ENCODE measurements at regions not wholly inside any gene's neighbourhood (a gene's known extent, or its start where the extent isn't known, plus 50 kb on each side); places are given as distances from the start of the nearest gene placed in this dataset.

DNA sequence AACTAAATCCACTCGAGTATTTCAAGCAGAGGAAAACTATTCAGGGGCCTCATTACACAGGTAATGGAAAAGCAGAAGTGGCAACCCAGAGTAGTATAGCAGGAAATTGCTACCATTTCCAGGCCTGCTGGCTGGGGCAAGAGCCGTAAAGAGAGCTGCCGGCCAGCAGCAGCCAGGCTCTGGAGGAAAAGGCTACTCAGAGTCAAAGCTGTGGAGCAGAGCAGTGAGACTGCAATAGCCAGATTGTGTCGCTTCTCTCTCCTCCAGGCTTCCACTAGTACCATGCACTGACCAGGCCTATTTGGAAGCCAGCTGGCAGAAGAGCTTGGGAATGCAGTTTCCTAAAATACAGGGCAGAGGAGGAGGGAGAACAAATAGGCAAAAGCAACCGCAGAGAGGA, 155.5 kb downstream of the OMA1 start:
- no peak for DNase-seq (ENCODE audit: extremely low read depth in 1 of 11, low read depth in 9 of 11, low spot score in 4 of 11)

GRCh38 chr1:58390091-58390490, 156.4 kb downstream of the OMA1 start:
- DNase-seq (ENCODE audit: extremely low read depth in 1 of 11, low read depth in 9 of 11, low spot score in 4 of 11), result no peak

DNA sequence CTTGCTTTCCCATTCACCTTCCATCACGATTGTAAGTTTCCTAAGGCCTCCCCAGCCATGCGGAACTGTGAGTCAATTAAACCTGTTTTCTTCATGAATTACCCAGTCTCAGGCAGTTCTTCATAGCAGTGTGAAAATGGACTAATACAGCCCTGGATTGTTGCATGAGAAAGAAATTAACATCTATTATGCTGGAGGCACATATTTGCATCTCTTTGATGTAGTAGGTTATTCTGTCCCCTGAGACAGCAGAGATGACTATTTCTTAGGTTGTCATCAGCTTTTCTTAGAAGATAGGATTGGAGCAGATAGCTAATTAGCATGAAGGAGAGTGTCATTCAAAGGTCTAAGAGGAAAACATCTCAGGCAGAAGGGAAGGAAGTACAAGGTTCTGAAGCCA, 166.2 kb downstream of the OMA1 start:
- DNase-seq (ENCODE audit: extremely low read depth in 1 of 11, low read depth in 9 of 11, low spot score in 4 of 11), result no peak

GRCh38 chr1:58367217-58367616, 179.3 kb downstream of the OMA1 start:
- DNase-seq (ENCODE audit: extremely low read depth in 1 of 11, low read depth in 9 of 11, low spot score in 4 of 11), result no peak

GRCh38 chr1:58365328-58365727, 181.2 kb downstream of the OMA1 start:
- no peak for DNase-seq (ENCODE audit: extremely low read depth in 1 of 11, low read depth in 9 of 11, low spot score in 4 of 11)

DNA sequence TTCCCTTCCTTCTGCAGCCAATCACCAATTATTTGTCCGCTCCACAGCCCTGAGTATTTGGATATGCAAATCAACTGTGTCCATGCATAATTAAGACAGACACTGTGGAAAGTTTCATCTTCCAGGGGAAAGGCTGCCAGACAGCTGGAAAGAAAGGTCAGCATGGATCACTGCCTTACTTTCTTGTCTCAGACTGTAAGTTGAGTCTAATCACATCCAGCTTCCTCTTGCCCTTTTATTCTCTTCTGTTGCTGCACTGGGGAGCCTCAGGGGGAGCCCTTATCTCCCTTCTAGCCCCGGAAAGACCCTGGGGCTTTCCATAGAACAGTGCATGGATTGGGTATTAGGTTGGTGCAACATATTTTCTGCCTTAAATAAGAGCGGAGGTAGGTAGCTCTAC, 182.9 kb downstream of the OMA1 start:
- peak in 5 of 11 donors; percentile 3 to 8 (median 8) for DNase-seq (ENCODE audit: extremely low read depth in 1 of 11, low read depth in 9 of 11, low spot score in 4 of 11)

- DNase-seq (ENCODE audit: extremely low read depth in 1 of 11, low read depth in 9 of 11, low spot score in 4 of 11), result no peak
Observed at GRCh38 chr1:58361134-58361533, 185.4 kb downstream of the OMA1 start.

GRCh38 chr1:58358346-58358745, 188.2 kb downstream of the OMA1 start:
- no peak for DNase-seq (ENCODE audit: extremely low read depth in 1 of 11, low read depth in 9 of 11, low spot score in 4 of 11)

- no peak for DNase-seq (ENCODE audit: extremely low read depth in 1 of 11, low read depth in 9 of 11, low spot score in 4 of 11)
Observed at GRCh38 chr1:58356402-58356801, 190.1 kb downstream of the OMA1 start.

DNA sequence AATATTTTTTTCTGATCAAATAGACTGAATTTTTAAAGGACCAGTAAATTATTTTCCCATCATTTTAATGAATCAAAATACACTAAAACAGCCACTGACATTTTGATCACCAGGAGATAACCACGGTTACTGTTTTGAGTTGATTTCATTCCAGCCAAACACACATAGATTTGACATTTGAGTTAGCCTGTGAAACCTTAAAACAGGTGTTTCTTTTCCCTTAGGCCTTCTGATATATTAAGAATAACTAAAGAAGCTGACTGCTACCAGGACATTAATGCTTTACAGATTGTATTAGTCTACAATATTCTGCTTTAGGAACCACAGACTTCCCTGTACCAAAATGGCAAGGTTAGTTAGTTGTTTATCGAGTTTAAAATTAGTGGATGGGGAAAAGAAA, 193.4 kb downstream of the OMA1 start:
- DNase-seq (ENCODE audit: extremely low read depth in 1 of 11, low read depth in 9 of 11, low spot score in 4 of 11), result no peak

GRCh38 chr1:58352476-58353092, 193.9 kb downstream of the OMA1 start:
- DNase-seq (ENCODE audit: extremely low read depth in 1 of 11, low read depth in 9 of 11, low spot score in 4 of 11), result no peak

GRCh38 chr1:58346036-58346355, 200.5 kb downstream of the OMA1 start:
- DNase-seq (ENCODE audit: extremely low read depth in 1 of 11, low read depth in 9 of 11, low spot score in 4 of 11), result no peak

DNA sequence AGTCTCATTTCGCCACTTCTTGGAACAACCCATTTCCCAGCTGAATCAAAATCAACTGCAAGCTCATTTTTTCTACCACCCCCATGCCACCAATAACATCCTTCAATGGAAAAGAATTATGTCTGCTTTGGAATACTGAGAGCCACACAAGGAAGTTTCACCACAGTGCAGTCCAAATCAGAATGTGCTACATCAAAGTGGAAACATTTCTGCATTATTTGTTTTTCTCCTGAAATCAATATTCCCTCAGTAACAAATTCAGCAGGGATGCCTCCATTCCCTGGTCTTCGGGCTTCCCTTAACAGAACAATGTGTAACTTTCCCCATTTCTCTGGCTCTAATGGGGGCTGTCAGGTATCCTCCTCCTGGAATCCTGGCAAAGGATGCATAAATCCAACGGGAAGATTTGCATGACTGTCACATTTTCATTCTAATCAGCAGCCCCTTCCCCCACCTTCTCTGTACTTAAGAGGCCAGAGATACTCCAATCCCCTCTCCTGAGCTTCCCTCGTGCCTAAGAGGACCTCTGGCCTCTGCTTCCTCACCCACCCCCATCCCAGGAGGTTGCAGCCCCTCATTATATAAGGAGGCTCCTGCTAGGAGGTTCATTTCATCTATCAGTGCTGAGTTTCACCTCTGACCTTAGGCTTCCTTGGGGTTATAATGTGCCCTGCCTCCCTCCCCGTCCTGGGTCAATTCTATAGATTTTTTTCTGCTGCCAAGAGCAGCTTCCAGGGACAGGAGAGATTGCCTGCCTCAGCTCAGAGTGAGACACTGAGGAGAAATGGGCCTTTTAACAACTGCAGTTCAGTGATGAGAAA, 201.1 kb downstream of the OMA1 start:
- DNase-seq (ENCODE audit: extremely low read depth in 1 of 11, low read depth in 9 of 11, low spot score in 4 of 11), result no peak

- DNase-seq (ENCODE audit: extremely low read depth in 1 of 11, low read depth in 9 of 11, low spot score in 4 of 11), result no peak
Observed at GRCh38 chr1:58340185-58340584, 206.3 kb downstream of the OMA1 start.

- DNase-seq (ENCODE audit: extremely low read depth in 1 of 11, low read depth in 9 of 11, low spot score in 4 of 11), result no peak
Observed at GRCh38 chr1:58338081-58338480, 208.4 kb downstream of the OMA1 start.

DNA sequence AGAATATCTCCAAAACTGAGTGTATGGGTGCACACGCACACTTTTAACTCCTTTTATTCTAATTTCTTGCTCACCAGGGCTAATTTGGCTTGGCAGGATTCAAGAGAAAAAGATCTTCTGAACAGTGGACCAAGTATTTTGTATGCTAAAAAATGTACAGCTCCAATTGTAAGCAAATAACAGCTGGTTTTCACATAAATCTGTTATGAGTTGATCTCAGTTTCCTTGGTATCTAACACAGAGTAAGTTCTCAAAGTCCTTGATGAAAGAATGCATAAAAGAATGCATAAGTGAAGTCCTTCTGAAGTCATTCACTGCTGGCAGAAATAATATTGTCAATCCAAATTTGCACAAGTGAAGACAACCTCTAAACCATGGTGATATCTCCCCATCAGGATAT, 213.0 kb downstream of the OMA1 start:
- DNase-seq (ENCODE audit: extremely low read depth in 1 of 11, low read depth in 9 of 11, low spot score in 4 of 11), result no peak

DNA sequence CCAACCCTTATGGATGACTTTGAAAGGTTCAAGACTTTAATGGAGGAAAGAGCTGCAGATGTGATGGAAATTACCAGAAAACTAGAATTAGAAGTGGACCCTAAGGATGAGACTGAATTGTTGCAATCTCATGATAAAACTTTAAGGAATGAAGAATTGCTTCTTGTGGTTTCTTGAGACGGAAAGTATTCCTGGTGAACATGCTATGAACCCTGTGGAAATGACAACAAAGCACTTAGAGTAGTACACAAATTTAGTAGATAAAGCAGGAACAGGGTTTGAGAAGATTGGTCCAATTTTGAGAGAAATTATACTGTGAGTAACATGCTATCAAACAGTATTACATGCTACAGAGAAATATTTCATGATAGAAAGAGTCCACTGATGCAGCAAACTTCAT, 215.4 kb downstream of the OMA1 start:
- DNase-seq (ENCODE audit: extremely low read depth in 1 of 11, low read depth in 9 of 11, low spot score in 4 of 11), result no peak

DNA sequence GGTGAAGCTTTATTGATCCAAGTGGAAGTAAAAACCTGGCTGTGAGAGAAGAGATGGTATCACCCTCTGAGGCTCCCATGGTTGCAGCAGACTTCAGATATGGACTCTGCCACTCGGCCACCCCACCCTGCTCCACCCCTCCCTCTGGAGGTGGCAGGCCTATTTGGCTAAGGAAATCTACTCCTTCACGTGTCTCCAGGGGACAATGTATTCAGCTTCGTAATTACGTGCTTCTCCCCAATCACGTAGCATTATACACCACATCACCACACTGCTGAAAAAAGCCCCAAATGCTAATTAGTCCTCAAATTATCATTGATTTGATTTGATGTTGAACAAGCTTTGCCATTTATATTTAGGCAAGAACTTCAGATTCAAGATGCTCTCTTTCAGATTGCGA, 220.7 kb downstream of the OMA1 start:
- DNase-seq (ENCODE audit: extremely low read depth in 1 of 11, low read depth in 9 of 11, low spot score in 4 of 11), result no peak

DNA sequence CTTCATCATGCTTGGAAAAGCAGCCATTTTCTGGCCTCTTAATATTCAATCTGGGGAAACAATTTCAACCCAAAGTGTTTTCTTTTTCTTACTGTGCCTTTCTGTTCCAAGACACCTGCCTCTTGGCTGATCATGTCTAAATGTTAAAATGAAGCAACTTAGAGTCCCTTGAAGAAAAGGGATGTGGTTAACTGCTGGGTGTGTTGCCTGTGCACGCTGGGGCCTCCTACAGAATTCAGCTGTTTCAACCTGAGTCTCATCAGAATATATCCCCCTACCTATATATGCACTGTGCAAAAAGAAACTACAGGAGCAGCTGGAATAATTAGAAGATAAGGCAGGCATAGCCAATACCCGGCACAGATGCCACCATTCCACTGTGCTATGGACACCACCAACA, 222.0 kb downstream of the OMA1 start:
- no peak for DNase-seq (ENCODE audit: extremely low read depth in 1 of 11, low read depth in 9 of 11, low spot score in 4 of 11)

DNA sequence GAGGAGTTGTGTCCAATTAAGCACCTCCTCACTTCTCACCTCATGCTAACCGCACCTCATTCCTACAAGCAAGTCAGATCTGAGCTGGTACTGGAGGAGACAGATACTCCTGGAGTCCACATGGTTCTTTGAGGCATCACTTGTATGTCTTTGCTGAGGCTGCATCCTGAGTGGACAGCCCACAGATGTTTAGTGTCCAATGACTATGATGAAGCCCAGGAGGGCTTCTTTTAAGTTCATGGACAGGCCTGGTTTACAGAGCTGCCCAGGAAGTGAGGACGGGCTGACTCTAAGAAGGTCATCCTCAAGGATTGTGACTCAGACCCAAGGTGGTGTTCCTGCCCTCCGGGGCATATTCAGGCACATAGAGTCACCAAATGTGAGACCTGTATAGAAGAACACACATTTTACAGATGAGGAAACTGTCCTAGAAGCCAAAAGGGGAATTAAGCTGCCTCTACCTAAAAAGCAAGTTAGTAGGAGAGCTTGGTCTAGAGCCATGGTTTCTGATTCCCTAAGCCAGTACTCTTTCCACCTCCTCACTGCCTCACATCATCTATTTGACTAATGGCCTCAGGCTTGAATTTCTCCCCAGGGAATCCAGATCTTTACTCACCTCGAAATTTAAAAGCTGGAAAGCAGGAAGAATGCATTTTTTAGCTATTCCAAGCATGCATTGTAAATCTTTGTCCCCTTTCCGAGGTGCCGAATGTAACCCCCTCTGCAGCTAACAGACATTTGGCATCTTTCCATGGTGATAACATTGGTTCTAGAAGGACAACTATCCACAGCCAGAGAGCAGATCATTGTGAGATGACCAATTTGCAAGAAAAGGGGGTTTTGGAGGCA, 228.1 kb downstream of the OMA1 start:
- no peak for DNase-seq (ENCODE audit: extremely low read depth in 1 of 11, low read depth in 9 of 11, low spot score in 4 of 11)

All from renal cortex interstitium (tissue), 11 donors.